ENCODE measurements at regions not wholly inside any gene's neighbourhood (a gene's known extent, or its start where the extent isn't known, plus 50 kb on each side); places are given as distances from the start of the nearest gene placed in this dataset.

DNA sequence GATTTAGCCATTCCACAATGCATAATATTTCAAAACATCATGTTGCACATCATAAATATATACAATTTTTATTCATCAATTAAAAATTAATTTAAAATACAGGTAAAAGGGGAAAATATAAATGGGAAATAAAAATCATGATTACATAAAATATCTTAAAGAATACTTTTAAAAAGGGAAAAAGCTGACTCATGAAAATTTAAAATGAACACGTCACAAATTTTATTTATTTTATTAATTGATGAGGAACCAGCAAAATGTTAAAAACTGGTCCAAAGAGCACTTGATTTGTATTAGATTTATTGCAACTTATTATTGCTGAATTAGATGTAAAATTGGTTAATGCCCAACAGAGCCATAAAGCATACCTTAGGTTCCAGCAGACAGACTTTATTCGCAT lies 78.5 kb upstream of the ANK2 start:
- Histone ChIP-seq H3K9me3 (ENCODE audit: control insufficient read depth, low read length) (no peaks in the 10 kb centered on the region), H4K8ac (ENCODE audit: low read length) (no peak overlapping the region), H2BK120ac (ENCODE audit: low read depth, low read length) (no peak overlapping the region), H3K27me3 (ENCODE audit: control insufficient read depth in 1 of 2, insufficient read depth in 1 of 2, low read length in 2 of 2) (no peaks in the 10 kb centered on the region), H3K18ac (ENCODE audit: low read depth in 1 of 2, low read length in 2 of 2) (no peak overlapping the region), H3K79me1 (replicated peaks; ENCODE audit: low read length, poor library complexity, severe bottlenecking) (no peaks in the 10 kb centered on the region), H3K14ac (ENCODE audit: low read length in 2 of 2) (no peak overlapping the region), H3K36me3 (ENCODE audit: control insufficient read depth in 1 of 2, insufficient read depth in 2 of 2, low read depth in 1 of 2, low read length in 2 of 2) (no peaks in the 10 kb centered on the region), H2AFZ (ENCODE audit: low read depth, low read length) (no peak overlapping the region), H3K4me1 (ENCODE audit: control insufficient read depth, insufficient read depth, low read depth, low read length) (no peaks in the 10 kb centered on the region), H3K9ac (ENCODE audit: low read length) (no peak overlapping the region), H2BK5ac (ENCODE audit: low read depth, low read length, poor library complexity, severe bottlenecking) (no peak overlapping the region), H2BK15ac (ENCODE audit: low read depth, poor library complexity, severe bottlenecking) (no peak overlapping the region), H3K4me3 (ENCODE audit: insufficient read depth in 1 of 2, low read depth in 1 of 2, low read length in 2 of 2) (no peak overlapping the region), H2BK12ac (ENCODE audit: low read length in 2 of 2) (no peak overlapping the region), H3K4ac (ENCODE audit: low read depth in 1 of 2, low read length in 2 of 2) (no peak overlapping the region), H3K4me2 (ENCODE audit: low read length, poor library complexity, severe bottlenecking) (no peak overlapping the region), H3K23ac (ENCODE audit: low read length in 2 of 2) (no peak overlapping the region), H4K91ac (ENCODE audit: low read length) (no peak overlapping the region), H3K27ac (ENCODE audit: low read length, poor library complexity, severe bottlenecking) (no peak overlapping the region), H2AK5ac (ENCODE audit: low read length, severe bottlenecking) (no peak overlapping the region)
- DNase-seq = no peak
- 100% methylated on average over 1 of the region's 2 CpGs for WGBS

DNA sequence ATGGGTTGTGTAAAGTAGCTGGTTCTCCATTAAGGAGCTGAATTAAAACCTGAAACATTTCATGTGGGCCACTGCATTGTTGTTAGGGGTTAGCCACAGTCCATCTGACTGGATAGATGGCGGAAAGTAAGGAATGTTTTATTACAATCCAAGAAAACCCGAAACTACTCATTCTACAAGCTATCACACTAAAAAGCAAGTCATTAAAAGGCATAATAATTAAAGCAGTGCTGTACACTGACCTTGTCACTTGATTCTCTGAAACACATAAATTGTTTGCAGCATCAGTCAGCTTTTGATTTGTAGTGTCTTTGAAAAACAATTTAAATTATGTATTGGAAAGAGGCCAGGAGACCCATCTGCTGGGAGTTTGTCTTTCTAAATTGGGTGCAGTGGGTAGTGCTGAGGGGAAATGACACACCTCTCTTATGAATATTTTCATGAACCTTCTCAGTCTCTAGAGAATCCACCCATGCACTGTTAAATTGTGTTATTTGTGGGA lies 75.7 kb upstream of the ANK2 start:
- Histone ChIP-seq H2BK120ac (ENCODE audit: low read depth, low read length) (no peak overlapping the region), H3K4me1 (ENCODE audit: control insufficient read depth, insufficient read depth, low read depth, low read length) (no peaks in the 10 kb centered on the region), H3K9me3 (ENCODE audit: control insufficient read depth, low read length) (no peaks in the 10 kb centered on the region), H3K14ac (ENCODE audit: low read length in 2 of 2) (no peak overlapping the region), H3K9ac (ENCODE audit: low read length) (no peak overlapping the region), H2BK5ac (ENCODE audit: low read depth, low read length, poor library complexity, severe bottlenecking) (no peak overlapping the region), H3K4ac (ENCODE audit: low read depth in 1 of 2, low read length in 2 of 2) (no peak overlapping the region), H3K4me3 (ENCODE audit: insufficient read depth in 1 of 2, low read depth in 1 of 2, low read length in 2 of 2) (no peak overlapping the region), H3K79me1 (replicated peaks; ENCODE audit: low read length, poor library complexity, severe bottlenecking) (no peaks in the 10 kb centered on the region), H3K23ac (ENCODE audit: low read length in 2 of 2) (no peak overlapping the region), H4K8ac (ENCODE audit: low read length) (no peak overlapping the region), H3K4me2 (ENCODE audit: low read length, poor library complexity, severe bottlenecking) (no peak overlapping the region), H2AK5ac (ENCODE audit: low read length, severe bottlenecking) (no peak overlapping the region), H2BK15ac (ENCODE audit: low read depth, poor library complexity, severe bottlenecking) (no peak overlapping the region), H2BK12ac (ENCODE audit: low read length in 2 of 2) (no peak overlapping the region), H3K18ac (ENCODE audit: low read depth in 1 of 2, low read length in 2 of 2) (no peak overlapping the region), H3K27me3 (ENCODE audit: control insufficient read depth in 1 of 2, insufficient read depth in 1 of 2, low read length in 2 of 2) (no peaks in the 10 kb centered on the region), H3K27ac (ENCODE audit: low read length, poor library complexity, severe bottlenecking) (no peak overlapping the region), H4K91ac (ENCODE audit: low read length) (no peak overlapping the region), H3K36me3 (ENCODE audit: control insufficient read depth in 1 of 2, insufficient read depth in 2 of 2, low read depth in 1 of 2, low read length in 2 of 2) (no peaks in the 10 kb centered on the region), H2AFZ (ENCODE audit: low read depth, low read length) (no peak overlapping the region)
- WGBS = 95% methylated on average over 2 of the region's 2 CpGs
- no peak for DNase-seq

- Histone ChIP-seq H2BK15ac (ENCODE audit: low read depth, poor library complexity, severe bottlenecking) (no peak overlapping the region), H3K23ac (ENCODE audit: low read length in 2 of 2) (no peak overlapping the region), H3K27me3 (ENCODE audit: control insufficient read depth in 1 of 2, insufficient read depth in 1 of 2, low read length in 2 of 2) (no peaks in the 10 kb centered on the region), H2AK5ac (ENCODE audit: low read length, severe bottlenecking) (no peak overlapping the region), H2BK12ac (ENCODE audit: low read length in 2 of 2) (no peak overlapping the region), H2BK5ac (ENCODE audit: low read depth, low read length, poor library complexity, severe bottlenecking) (no peak overlapping the region), H3K36me3 (ENCODE audit: control insufficient read depth in 1 of 2, insufficient read depth in 2 of 2, low read depth in 1 of 2, low read length in 2 of 2) (no peaks in the 10 kb centered on the region), H2AFZ (ENCODE audit: low read depth, low read length) (no peak overlapping the region), H4K8ac (ENCODE audit: low read length) (no peak overlapping the region), H3K4me2 (ENCODE audit: low read length, poor library complexity, severe bottlenecking) (no peak overlapping the region), H3K18ac (ENCODE audit: low read depth in 1 of 2, low read length in 2 of 2) (no peak overlapping the region), H3K14ac (ENCODE audit: low read length in 2 of 2) (no peak overlapping the region), H3K9ac (ENCODE audit: low read length) (no peak overlapping the region), H2BK120ac (ENCODE audit: low read depth, low read length) (no peak overlapping the region), H3K79me1 (replicated peaks; ENCODE audit: low read length, poor library complexity, severe bottlenecking) (no peaks in the 10 kb centered on the region), H3K4me3 (ENCODE audit: insufficient read depth in 1 of 2, low read depth in 1 of 2, low read length in 2 of 2) (no peak overlapping the region), H3K4ac (ENCODE audit: low read depth in 1 of 2, low read length in 2 of 2) (no peak overlapping the region), H3K4me1 (ENCODE audit: control insufficient read depth, insufficient read depth, low read depth, low read length) (peaks cover 9% of the 10 kb centered on the region), H3K9me3 (ENCODE audit: control insufficient read depth, low read length) (no peaks in the 10 kb centered on the region), H4K91ac (ENCODE audit: low read length) (no peak overlapping the region), H3K27ac (ENCODE audit: low read length, poor library complexity, severe bottlenecking) (no peak overlapping the region)
- 85% methylated on average over 5 of the region's 6 CpGs for WGBS
- DNase-seq = no peak
These were observed 73.7 kb upstream of the ANK2 start for GRCh38 chr4:112975567-112976355.

DNA sequence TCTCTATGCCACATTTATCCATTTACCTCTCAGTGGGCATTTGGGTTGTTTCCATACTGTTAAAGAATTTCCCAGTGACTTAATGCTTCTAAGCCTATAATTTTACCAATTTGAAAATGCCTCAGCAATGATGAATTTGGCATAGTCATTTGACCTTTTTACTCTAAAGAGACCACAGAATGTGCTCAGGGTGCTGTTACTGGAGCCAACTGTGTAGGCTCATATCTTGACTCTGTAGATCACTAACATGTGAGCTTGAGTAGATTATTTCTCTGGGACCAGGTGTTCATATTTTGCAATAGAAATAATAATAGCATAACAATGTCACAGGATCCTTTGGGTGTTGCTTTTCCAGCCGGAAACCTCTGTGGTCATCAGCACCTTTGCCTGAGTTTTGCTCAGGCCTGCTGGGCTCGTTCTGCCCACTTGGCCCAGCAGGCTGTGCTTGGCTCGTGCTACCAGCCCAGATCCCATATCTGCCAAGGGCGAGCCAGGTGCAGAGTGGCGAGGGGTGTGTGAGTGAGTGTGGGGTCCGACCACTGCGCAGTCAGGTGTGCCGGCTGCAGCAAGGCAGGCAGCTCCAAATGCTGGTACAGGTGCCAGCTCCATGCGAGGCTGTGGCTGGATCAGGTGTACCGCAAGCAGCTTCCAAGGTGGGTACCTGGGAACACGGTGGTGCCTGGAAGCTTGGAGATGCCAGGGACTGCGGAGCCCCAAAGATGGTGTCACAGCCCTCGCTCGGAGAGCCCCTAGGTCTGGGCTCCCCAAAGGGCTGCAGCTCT lies 70.6 kb upstream of the ANK2 start:
- H3K23ac ChIP-seq (ENCODE audit: low read length in 2 of 2) = no peak overlapping the region
- DNase-seq = no peak

More for the DNA sequence above, 70.6 kb upstream of the ANK2 start:
- Histone ChIP-seq H3K9me3 (ENCODE audit: control insufficient read depth, low read length) (no peaks in the 10 kb centered on the region), H3K4me2 (ENCODE audit: low read length, poor library complexity, severe bottlenecking) (no peak overlapping the region), H3K36me3 (ENCODE audit: control insufficient read depth in 1 of 2, insufficient read depth in 2 of 2, low read depth in 1 of 2, low read length in 2 of 2) (no peaks in the 10 kb centered on the region), H3K14ac (ENCODE audit: low read length in 2 of 2) (no peak overlapping the region), H3K27ac (ENCODE audit: low read length, poor library complexity, severe bottlenecking) (peak overlapping the region; percentile 39), H2BK5ac (ENCODE audit: low read depth, low read length, poor library complexity, severe bottlenecking) (no peak overlapping the region), H3K9ac (ENCODE audit: low read length) (no peak overlapping the region), H2AFZ (ENCODE audit: low read depth, low read length) (no peak overlapping the region), H3K27me3 (ENCODE audit: control insufficient read depth in 1 of 2, insufficient read depth in 1 of 2, low read length in 2 of 2) (no peaks in the 10 kb centered on the region), H2BK15ac (ENCODE audit: low read depth, poor library complexity, severe bottlenecking) (no peak overlapping the region), H3K4ac (ENCODE audit: low read depth in 1 of 2, low read length in 2 of 2) (no peak overlapping the region), H2BK120ac (ENCODE audit: low read depth, low read length) (no peak overlapping the region), H3K18ac (ENCODE audit: low read depth in 1 of 2, low read length in 2 of 2) (no peak overlapping the region), H2BK12ac (ENCODE audit: low read length in 2 of 2) (no peak overlapping the region), H4K8ac (ENCODE audit: low read length) (no peak overlapping the region), H3K79me1 (replicated peaks; ENCODE audit: low read length, poor library complexity, severe bottlenecking) (no peaks in the 10 kb centered on the region), H3K4me1 (ENCODE audit: control insufficient read depth, insufficient read depth, low read depth, low read length) (peaks cover 9% of the 10 kb centered on the region), H4K91ac (ENCODE audit: low read length) (peak overlapping the region; percentile 30), H2AK5ac (ENCODE audit: low read length, severe bottlenecking) (peak overlapping the region; percentile 76), H3K4me3 (ENCODE audit: insufficient read depth in 1 of 2, low read depth in 1 of 2, low read length in 2 of 2) (no peak overlapping the region)
- 90% methylated on average over 14 of the region's 14 CpGs for WGBS
